Breast epithelium (tissue), 3 donors: ENCODE measurements at regions not wholly inside any gene's neighbourhood (a gene's known extent, or its start where the extent isn't known, plus 50 kb on each side); places are given as distances from the start of the nearest gene placed in this dataset.
"Not testable (repeated sequence)": the region's sequence is repeated elsewhere in the genome, so short reads cannot be mapped to it uniquely, and the experiment has no call there.

Experiments used
- CTCF ChIP-seq, 3 donors: fragments of 450-650 bp; IDR thresholded peaks; one replicate each; pipeline ENCODE4 v1.5.1; 2016 to 2017; ENCODE audit warnings: antibody characterized with exemption in 3 of 3, mild to moderate bottlenecking in 3 of 3, moderate library complexity in 3 of 3
- POLR2A ChIP-seq: fragments of 450-650 bp; IDR thresholded peaks from one replicate; pipeline ENCODE4 v1.6.1; 2016; ENCODE audit warnings: antibody characterized with exemption, mild to moderate bottlenecking, moderate library complexity
- POLR2AphosphoS5 ChIP-seq, 3 donors: sonication (generic); formaldehyde crosslinking; IDR thresholded peaks; one replicate each; pipeline ENCODE4 v1.6.1; 2017; ENCODE audit warnings: antibody characterized with exemption in 3 of 3

GRCh38 chr4:45207864-45208331 lies 481.5 kb upstream of the GNPDA2 start:
- not testable (repeated sequence) for TF ChIP-seq CTCF (IDR thresholded peaks at IDR 0.05); POLR2A; POLR2AphosphoS5 (IDR thresholded peaks at IDR 0.05)
